ENCODE measurements at regions not wholly inside any gene's neighbourhood (a gene's known extent, or its start where the extent isn't known, plus 50 kb on each side); places are given as distances from the start of the nearest gene placed in this dataset.

- H3K4me3 ChIP-seq (ENCODE audit: low read depth in 1 of 5, low read length in 5 of 5) = no peak overlapping the region
- peaks cover 0 to 2% (median 0%) of the 10 kb centered on the region in 5 donors for H3K9me3 ChIP-seq (ENCODE audit: control insufficient read depth in 5 of 5, low read length in 5 of 5)
- H3K9ac ChIP-seq (ENCODE audit: low read length in 5 of 5) = no peak overlapping the region
- peaks cover 0 to 22% (median 10%) of the 10 kb centered on the region in 5 donors for H3K4me1 ChIP-seq (ENCODE audit: control insufficient read depth in 5 of 5, insufficient read depth in 5 of 5, low read length in 5 of 5)
- H3K27ac ChIP-seq (ENCODE audit: low read depth, low read length) = no peak overlapping the region
- H3K36me3 ChIP-seq (ENCODE audit: control insufficient read depth in 5 of 5, insufficient read depth in 5 of 5, low read length in 5 of 5) = no peaks in the 10 kb centered on the region
- no peaks in the 10 kb centered on the region for H3K27me3 ChIP-seq (ENCODE audit: control insufficient read depth in 5 of 5, insufficient read depth in 4 of 5, low read length in 5 of 5)
Measured at GRCh38 chr3:64894006-64894405, 206.2 kb upstream of the ADAMTS9 start.

- no peak overlapping the region for H3K27ac ChIP-seq (ENCODE audit: low read depth, low read length)
- H3K9me3 ChIP-seq (ENCODE audit: control insufficient read depth in 5 of 5, low read length in 5 of 5) = peaks cover 0 to 2% (median 0%) of the 10 kb centered on the region in 5 donors
- no peak overlapping the region for H3K4me3 ChIP-seq (ENCODE audit: low read depth in 1 of 5, low read length in 5 of 5)
- H3K9ac ChIP-seq (ENCODE audit: low read length in 5 of 5) = no peak overlapping the region
- peaks cover 0 to 19% (median 10%) of the 10 kb centered on the region in 5 donors for H3K4me1 ChIP-seq (ENCODE audit: control insufficient read depth in 5 of 5, insufficient read depth in 5 of 5, low read length in 5 of 5)
- no peaks in the 10 kb centered on the region for H3K27me3 ChIP-seq (ENCODE audit: control insufficient read depth in 5 of 5, insufficient read depth in 4 of 5, low read length in 5 of 5)
- H3K36me3 ChIP-seq (ENCODE audit: control insufficient read depth in 5 of 5, insufficient read depth in 5 of 5, low read length in 5 of 5) = no peaks in the 10 kb centered on the region
Measured at GRCh38 chr3:64892671-64893309, 205.0 kb upstream of the ADAMTS9 start.

- H3K4me1 ChIP-seq (ENCODE audit: control insufficient read depth in 5 of 5, insufficient read depth in 5 of 5, low read length in 5 of 5) = peaks cover 0 to 19% (median 10%) of the 10 kb centered on the region in 5 donors
- H3K27ac ChIP-seq (ENCODE audit: low read depth, low read length) = no peak overlapping the region
- H3K27me3 ChIP-seq (ENCODE audit: control insufficient read depth in 5 of 5, insufficient read depth in 4 of 5, low read length in 5 of 5) = no peaks in the 10 kb centered on the region
- no peak overlapping the region for H3K4me3 ChIP-seq (ENCODE audit: low read depth in 1 of 5, low read length in 5 of 5)
- H3K9me3 ChIP-seq (ENCODE audit: control insufficient read depth in 5 of 5, low read length in 5 of 5) = peaks cover 0 to 2% (median 0%) of the 10 kb centered on the region in 5 donors
- H3K9ac ChIP-seq (ENCODE audit: low read length in 5 of 5) = no peak overlapping the region
- no peaks in the 10 kb centered on the region for H3K36me3 ChIP-seq (ENCODE audit: control insufficient read depth in 5 of 5, insufficient read depth in 5 of 5, low read length in 5 of 5)
Measured at GRCh38 chr3:64891021-64891420, 203.2 kb upstream of the ADAMTS9 start.

- H3K27ac ChIP-seq (ENCODE audit: low read depth, low read length) = no peak overlapping the region
Measured at GRCh38 chr3:64890466-64890865, 202.7 kb upstream of the ADAMTS9 start.

GRCh38 chr3:64890006-64890405 is 202.2 kb upstream of the ADAMTS9 start:
- no peak overlapping the region for H3K27ac ChIP-seq (ENCODE audit: low read depth, low read length)
- H3K36me3 ChIP-seq (ENCODE audit: control insufficient read depth in 5 of 5, insufficient read depth in 5 of 5, low read length in 5 of 5) = no peaks in the 10 kb centered on the region
- H3K27me3 ChIP-seq (ENCODE audit: control insufficient read depth in 5 of 5, insufficient read depth in 4 of 5, low read length in 5 of 5) = no peaks in the 10 kb centered on the region
- peaks cover 0 to 2% (median 0%) of the 10 kb centered on the region in 5 donors for H3K9me3 ChIP-seq (ENCODE audit: control insufficient read depth in 5 of 5, low read length in 5 of 5)
- H3K4me1 ChIP-seq (ENCODE audit: control insufficient read depth in 5 of 5, insufficient read depth in 5 of 5, low read length in 5 of 5) = peaks cover 0 to 17% (median under 1%) of the 10 kb centered on the region in 5 donors
- no peak overlapping the region for H3K9ac ChIP-seq (ENCODE audit: low read length in 5 of 5)
- no peak overlapping the region for H3K4me3 ChIP-seq (ENCODE audit: low read depth in 1 of 5, low read length in 5 of 5)

More at GRCh38 chr3:64890466-64890865, 202.7 kb upstream of the ADAMTS9 start:
- Histone ChIP-seq H3K9me3 (ENCODE audit: control insufficient read depth in 5 of 5, low read length in 5 of 5) (peaks cover 0 to 2% (median 0%) of the 10 kb centered on the region in 5 donors), H3K9ac (ENCODE audit: low read length in 5 of 5) (no peak overlapping the region), H3K27me3 (ENCODE audit: control insufficient read depth in 5 of 5, insufficient read depth in 4 of 5, low read length in 5 of 5) (no peaks in the 10 kb centered on the region), H3K4me1 (ENCODE audit: control insufficient read depth in 5 of 5, insufficient read depth in 5 of 5, low read length in 5 of 5) (peaks cover 0 to 19% (median 5%) of the 10 kb centered on the region in 5 donors), H3K4me3 (ENCODE audit: low read depth in 1 of 5, low read length in 5 of 5) (no peak overlapping the region), H3K36me3 (ENCODE audit: control insufficient read depth in 5 of 5, insufficient read depth in 5 of 5, low read length in 5 of 5) (no peaks in the 10 kb centered on the region)

- Histone ChIP-seq H3K27me3 (ENCODE audit: control insufficient read depth in 5 of 5, insufficient read depth in 4 of 5, low read length in 5 of 5) (no peaks in the 10 kb centered on the region), H3K9me3 (ENCODE audit: control insufficient read depth in 5 of 5, low read length in 5 of 5) (peaks cover 0 to 2% (median 0%) of the 10 kb centered on the region in 5 donors), H3K9ac (ENCODE audit: low read length in 5 of 5) (no peak overlapping the region), H3K36me3 (ENCODE audit: control insufficient read depth in 5 of 5, insufficient read depth in 5 of 5, low read length in 5 of 5) (no peaks in the 10 kb centered on the region), H3K4me3 (ENCODE audit: low read depth in 1 of 5, low read length in 5 of 5) (no peak overlapping the region), H3K27ac (ENCODE audit: low read depth, low read length) (no peak overlapping the region), H3K4me1 (ENCODE audit: control insufficient read depth in 5 of 5, insufficient read depth in 5 of 5, low read length in 5 of 5) (peaks cover 0 to 17% (median 2%) of the 10 kb centered on the region in 5 donors)
Measured at GRCh38 chr3:64888840-64889392, 201.1 kb upstream of the ADAMTS9 start.

GRCh38 chr3:64888165-64888564 is 200.4 kb upstream of the ADAMTS9 start:
- H3K4me1 ChIP-seq (ENCODE audit: control insufficient read depth in 5 of 5, insufficient read depth in 5 of 5, low read length in 5 of 5) = peaks cover 0 to 17% (median 2%) of the 10 kb centered on the region in 5 donors

GRCh38 chr3:64885055-64885454 is 197.3 kb upstream of the ADAMTS9 start:
- Histone ChIP-seq H3K27ac (ENCODE audit: low read depth, low read length) (no peak overlapping the region), H3K36me3 (ENCODE audit: control insufficient read depth in 5 of 5, insufficient read depth in 5 of 5, low read length in 5 of 5) (no peaks in the 10 kb centered on the region), H3K9ac (ENCODE audit: low read length in 5 of 5) (no peak overlapping the region), H3K4me3 (ENCODE audit: low read depth in 1 of 5, low read length in 5 of 5) (no peak overlapping the region), H3K9me3 (ENCODE audit: control insufficient read depth in 5 of 5, low read length in 5 of 5) (peaks cover 0 to 2% (median 0%) of the 10 kb centered on the region in 5 donors), H3K4me1 (ENCODE audit: control insufficient read depth in 5 of 5, insufficient read depth in 5 of 5, low read length in 5 of 5) (peaks cover 0 to 15% (median 2%) of the 10 kb centered on the region in 5 donors), H3K27me3 (ENCODE audit: control insufficient read depth in 5 of 5, insufficient read depth in 4 of 5, low read length in 5 of 5) (no peaks in the 10 kb centered on the region)

More at GRCh38 chr3:64888165-64888564, 200.4 kb upstream of the ADAMTS9 start:
- H3K9me3 ChIP-seq (ENCODE audit: control insufficient read depth in 5 of 5, low read length in 5 of 5) = peaks cover 0 to 2% (median 0%) of the 10 kb centered on the region in 5 donors
- H3K27me3 ChIP-seq (ENCODE audit: control insufficient read depth in 5 of 5, insufficient read depth in 4 of 5, low read length in 5 of 5) = no peaks in the 10 kb centered on the region
- no peak overlapping the region for H3K9ac ChIP-seq (ENCODE audit: low read length in 5 of 5)
- no peak overlapping the region for H3K27ac ChIP-seq (ENCODE audit: low read depth, low read length)
- H3K36me3 ChIP-seq (ENCODE audit: control insufficient read depth in 5 of 5, insufficient read depth in 5 of 5, low read length in 5 of 5) = no peaks in the 10 kb centered on the region
- H3K4me3 ChIP-seq (ENCODE audit: low read depth in 1 of 5, low read length in 5 of 5) = no peak overlapping the region

- H3K9ac ChIP-seq (ENCODE audit: low read length in 5 of 5) = no peak overlapping the region
- no peaks in the 10 kb centered on the region for H3K27me3 ChIP-seq (ENCODE audit: control insufficient read depth in 5 of 5, insufficient read depth in 4 of 5, low read length in 5 of 5)
- H3K36me3 ChIP-seq (ENCODE audit: control insufficient read depth in 5 of 5, insufficient read depth in 5 of 5, low read length in 5 of 5) = no peaks in the 10 kb centered on the region
- peaks cover 0 to 11% (median 2%) of the 10 kb centered on the region in 5 donors for H3K4me1 ChIP-seq (ENCODE audit: control insufficient read depth in 5 of 5, insufficient read depth in 5 of 5, low read length in 5 of 5)
- no peak overlapping the region for H3K4me3 ChIP-seq (ENCODE audit: low read depth in 1 of 5, low read length in 5 of 5)
- H3K9me3 ChIP-seq (ENCODE audit: control insufficient read depth in 5 of 5, low read length in 5 of 5) = peaks cover 0 to 2% (median 0%) of the 10 kb centered on the region in 5 donors
- H3K27ac ChIP-seq (ENCODE audit: low read depth, low read length) = no peak overlapping the region
Measured at GRCh38 chr3:64884536-64884935, 196.7 kb upstream of the ADAMTS9 start.

- no peak overlapping the region for H3K27ac ChIP-seq (ENCODE audit: low read depth, low read length)
- no peaks in the 10 kb centered on the region for H3K27me3 ChIP-seq (ENCODE audit: control insufficient read depth in 5 of 5, insufficient read depth in 4 of 5, low read length in 5 of 5)
- H3K4me1 ChIP-seq (ENCODE audit: control insufficient read depth in 5 of 5, insufficient read depth in 5 of 5, low read length in 5 of 5) = peaks cover 0 to 11% (median 2%) of the 10 kb centered on the region in 5 donors
- no peaks in the 10 kb centered on the region for H3K36me3 ChIP-seq (ENCODE audit: control insufficient read depth in 5 of 5, insufficient read depth in 5 of 5, low read length in 5 of 5)
- no peak overlapping the region for H3K9ac ChIP-seq (ENCODE audit: low read length in 5 of 5)
- no peak overlapping the region for H3K4me3 ChIP-seq (ENCODE audit: low read depth in 1 of 5, low read length in 5 of 5)
- peaks cover 0 to 2% (median 0%) of the 10 kb centered on the region in 5 donors for H3K9me3 ChIP-seq (ENCODE audit: control insufficient read depth in 5 of 5, low read length in 5 of 5)
Measured at GRCh38 chr3:64880916-64881315, 193.1 kb upstream of the ADAMTS9 start.

Data from subcutaneous abdominal adipose tissue (tissue), 5 donors.